IPS DF 4.7 (cell line): ENCODE measurements at regions not wholly inside any gene's neighbourhood (a gene's known extent, or its start where the extent isn't known, plus 50 kb on each side); places are given as distances from the start of the nearest gene placed in this dataset.
"Not testable (repeated sequence)": the region's sequence is repeated elsewhere in the genome, so short reads cannot be mapped to it uniquely, and the experiment has no call there.

Source experiments
- DNase-seq: peaks from one replicate; pipeline ENCODE4 v3.0.0-alpha.2; 2013; ENCODE audit warnings: low spot score; ENCODE audit errors: extremely low read depth

DNA sequence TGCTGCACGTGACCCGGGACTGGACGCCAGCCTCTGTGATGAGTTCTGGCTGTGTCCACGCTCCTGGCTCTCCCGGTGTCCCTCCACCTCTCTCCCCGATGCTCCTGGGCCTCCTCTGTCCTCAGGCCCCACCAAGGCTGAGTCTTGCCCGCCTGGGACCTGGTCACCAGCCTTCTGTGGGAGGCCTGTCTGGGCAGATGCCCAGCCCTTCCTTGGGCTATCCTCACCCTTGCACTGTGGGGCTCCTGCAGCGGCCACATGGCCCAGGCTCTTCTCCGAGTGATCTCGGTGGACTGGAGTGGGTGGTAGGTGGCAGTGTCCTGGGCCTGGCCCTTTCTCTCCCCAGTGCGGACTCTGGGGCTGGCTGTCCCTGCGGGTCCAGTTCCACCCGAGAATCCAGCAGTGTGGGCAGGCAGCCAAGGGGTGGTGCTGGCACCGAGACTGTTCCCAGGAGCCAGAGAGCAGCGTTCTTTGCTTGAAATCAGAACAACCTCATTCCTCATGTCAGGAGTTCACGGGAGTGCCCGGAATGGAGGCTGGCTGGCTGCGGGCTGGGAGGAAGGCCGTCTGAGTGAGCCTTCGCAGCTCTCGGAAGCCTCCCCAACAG is 94.6 kb downstream of the TMEM121 start:
- DNase-seq = not testable (repeated sequence)

DNA sequence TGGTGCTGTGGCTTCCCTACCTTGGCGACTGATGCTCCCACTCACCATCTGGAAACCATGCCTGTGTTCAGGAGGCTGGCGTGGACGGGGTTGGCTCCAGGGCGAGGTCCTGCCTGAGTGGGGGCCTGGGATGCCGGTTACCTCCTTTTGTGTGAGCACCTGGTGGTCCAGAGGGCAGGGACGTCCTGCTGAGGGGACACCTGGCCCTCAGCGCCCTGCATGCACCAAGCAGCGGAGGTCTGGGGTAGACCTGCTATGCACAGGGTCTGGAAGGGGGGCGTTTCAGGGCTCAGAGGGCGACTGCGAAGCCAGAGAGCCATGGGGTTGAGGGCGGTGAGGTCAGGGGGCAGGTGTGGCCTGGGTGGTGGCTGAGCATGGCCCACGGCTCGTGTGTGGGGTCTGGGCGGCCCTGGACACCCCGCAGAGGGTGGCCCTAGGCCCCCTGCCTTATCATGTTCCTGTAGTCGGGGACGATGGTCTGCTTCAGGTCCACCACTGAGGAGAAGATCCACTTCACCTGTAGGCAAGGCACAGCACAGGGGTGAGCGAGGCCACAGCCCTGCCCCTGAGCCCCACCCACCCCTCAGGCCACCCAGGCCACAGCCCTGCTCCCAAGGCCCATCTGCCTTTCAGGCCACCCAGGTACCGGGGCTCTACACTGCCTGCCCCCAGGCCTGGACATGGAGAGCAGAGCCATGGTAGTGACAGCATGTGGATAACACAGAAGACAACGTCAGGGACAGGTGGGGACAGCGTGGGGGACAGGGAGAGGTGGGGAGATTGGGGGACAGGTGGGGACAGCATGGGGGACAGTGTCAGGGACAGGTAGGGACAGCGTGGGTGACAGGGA is 95.3 kb downstream of the TMEM121 start:
- not testable (repeated sequence) for DNase-seq

DNA sequence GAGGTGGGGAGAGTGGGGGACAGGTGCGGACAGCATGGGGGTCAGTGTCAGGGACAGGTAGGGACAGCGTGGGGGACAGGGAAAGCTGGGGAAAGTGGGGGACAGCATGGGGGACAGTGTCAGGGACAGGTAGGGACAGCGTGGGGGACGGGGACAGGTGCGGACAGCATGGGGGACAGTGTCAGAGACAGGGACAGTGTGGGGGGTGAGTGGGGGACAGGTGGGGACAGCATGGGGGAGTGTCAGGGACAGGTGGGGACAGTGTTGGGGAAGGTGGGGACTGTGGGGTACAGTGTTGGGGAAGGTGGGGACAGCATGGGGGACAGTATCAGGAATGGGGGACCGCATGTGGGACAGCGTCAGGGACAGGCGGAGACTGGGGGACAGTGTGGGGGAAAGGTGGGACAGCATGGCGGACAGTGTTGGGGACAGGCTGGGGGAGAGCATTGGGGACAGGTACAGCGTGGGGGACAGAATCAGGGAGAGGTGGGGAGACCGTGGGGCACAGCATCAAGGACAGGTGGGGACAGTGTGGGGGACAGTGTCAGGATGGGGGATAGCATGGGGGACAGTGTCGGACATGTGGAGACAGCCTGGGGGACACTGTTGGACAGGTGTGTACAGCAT is 96.1 kb downstream of the TMEM121 start:
- no peak for DNase-seq

DNA sequence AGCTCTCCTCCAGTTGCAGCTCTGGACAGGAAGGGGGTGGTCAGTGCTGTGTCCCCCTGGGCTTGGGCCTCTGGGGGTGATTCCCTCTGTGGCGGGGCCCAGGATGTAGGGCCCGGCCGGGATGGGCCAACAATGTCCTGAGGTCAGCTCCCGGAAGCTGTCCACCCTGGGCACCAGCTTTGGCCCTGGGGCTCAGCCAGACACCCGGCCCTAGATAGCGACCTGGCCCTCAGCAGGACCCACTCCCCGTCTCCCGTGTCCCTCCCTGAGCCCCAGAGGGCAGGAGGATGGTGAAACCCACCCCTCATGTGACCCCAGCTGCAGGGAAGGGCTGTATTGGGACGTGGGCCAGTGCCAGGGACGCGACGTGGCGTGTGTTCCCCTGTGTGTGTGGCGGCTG is 96.8 kb downstream of the TMEM121 start:
- DNase-seq = not testable (repeated sequence)

DNA sequence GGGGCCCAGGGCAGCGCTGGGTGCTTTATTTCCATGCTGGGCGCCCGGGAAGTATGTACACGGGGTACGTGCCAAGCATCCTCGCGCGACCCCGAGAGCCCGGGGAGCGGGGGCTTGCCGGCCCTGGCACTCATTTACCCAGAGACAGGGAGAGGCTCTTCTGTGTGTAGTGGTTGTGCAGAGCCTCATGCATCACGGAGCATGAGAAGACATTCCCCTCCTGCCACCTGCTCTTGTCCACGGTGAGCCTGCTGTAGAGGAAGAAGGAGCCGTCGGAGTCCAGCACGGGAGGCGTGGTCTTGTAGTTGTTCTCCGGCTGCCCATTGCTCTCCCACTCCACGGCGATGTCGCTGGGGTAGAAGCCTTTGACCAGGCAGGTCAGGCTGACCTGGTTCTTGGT is 98.0 kb downstream of the TMEM121 start:
- DNase-seq = not testable (repeated sequence)

DNA sequence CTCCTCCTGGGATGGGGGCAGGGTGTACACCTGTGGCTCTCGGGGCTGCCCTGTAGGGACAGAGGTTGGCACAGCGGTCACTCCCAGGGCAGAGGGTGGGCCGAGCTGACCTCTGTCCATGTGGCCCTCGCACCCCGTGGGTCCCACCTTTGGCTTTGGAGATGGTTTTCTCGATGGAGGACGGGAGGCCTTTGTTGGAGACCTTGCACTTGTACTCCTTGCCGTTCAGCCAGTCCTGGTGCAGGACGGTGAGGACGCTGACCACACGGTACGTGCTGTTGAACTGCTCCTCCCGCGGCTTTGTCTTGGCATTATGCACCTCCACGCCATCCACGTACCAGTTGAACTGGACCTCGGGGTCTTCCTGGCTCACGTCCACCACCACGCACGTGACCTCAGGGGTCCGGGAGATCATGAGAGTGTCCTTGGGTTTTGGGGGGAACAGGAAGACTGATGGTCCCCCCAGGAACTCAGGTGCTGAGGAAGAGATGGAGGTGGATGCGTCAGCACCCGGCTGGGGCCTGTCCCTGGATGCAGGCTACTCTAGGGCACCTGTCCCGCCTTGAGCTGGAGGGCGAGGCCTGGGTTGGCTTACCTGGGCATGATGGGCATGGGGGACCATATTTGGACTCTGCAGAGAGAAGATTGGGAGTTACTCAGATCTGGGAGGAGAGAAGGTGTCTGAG is 98.5 kb downstream of the TMEM121 start:
- DNase-seq = not testable (repeated sequence)

DNA sequence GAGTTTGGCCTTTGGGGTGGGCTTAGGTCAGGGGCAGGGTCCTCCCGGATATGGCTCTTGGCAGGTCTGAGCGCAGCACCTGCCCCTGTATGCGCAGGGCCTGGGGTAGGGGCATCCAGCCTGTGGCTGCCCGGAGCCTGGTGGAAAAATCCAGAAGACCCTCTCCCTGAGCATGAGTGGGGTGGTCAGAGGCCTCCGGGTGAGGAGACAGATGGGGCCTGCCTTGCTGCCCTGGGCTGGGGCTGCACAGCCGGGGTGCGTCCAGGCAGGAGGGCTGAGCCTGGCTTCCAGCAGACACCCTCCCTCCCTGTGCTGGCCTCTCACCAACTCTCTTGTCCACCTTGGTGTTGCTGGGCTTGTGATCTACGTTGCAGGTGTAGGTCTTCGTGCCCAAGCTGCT is 99.1 kb downstream of the TMEM121 start:
- not testable (repeated sequence) for DNase-seq

DNA sequence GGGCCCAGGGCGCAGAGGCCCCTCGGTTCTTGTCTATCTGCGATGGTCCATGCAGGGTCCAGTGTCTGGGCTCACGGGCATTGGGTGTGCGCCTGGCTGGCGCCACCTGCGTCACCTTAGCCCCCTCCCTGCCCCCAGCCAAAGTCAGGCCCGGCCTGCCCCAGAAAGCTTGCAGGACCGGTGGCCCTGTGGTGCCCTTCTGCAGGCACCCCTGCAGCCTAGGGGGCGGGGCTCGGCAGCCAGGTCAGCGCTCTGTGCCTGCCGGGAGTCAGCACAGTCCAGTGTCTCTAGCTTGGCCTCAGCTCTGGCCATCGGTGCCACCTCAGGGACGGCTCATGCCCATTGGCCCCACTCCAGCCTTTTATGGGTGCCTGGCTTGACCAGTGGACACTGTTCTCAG is 99.7 kb downstream of the TMEM121 start:
- DNase-seq = not testable (repeated sequence)

DNA sequence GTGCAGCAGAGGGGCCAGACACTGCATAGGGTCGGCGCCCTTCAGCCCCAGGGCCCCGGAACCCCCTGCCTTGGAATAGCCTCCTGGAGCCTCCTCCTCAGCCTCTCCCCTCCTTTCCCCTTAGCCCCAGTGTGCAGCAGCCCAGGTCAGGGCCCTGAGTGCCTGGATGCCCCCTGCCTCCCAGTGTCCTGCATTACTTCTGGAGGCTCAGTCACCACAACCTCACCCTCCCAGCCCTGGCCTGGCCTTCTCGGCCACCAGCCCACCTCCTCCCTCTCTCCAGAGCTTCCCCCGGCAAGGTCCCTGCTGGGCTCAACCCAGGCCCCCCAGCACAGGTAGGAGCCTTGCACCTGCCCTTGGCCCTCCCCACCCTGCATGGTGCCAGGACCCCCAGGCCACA is 100.3 kb downstream of the TMEM121 start:
- DNase-seq = not testable (repeated sequence)

DNA sequence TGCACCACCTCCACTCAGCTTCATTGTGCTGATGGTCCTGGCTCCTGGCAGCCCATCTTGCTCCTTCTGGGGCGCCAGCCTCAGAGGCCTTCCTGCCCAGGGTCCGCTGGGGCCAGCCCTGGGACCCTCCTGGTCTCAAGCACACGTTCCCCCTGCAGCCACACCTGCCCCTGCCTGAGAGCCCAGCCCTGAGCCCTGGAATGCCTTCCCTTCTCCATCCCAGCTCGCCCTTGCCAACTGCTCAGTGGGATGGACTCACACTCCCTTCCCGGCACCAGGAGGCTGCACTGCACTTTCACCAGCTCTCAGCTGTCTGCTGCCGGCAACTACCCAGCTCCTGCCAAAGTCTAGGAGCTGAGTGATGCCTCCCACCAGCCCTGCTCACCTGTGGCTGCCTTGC is 100.9 kb downstream of the TMEM121 start:
- not testable (repeated sequence) for DNase-seq

DNA sequence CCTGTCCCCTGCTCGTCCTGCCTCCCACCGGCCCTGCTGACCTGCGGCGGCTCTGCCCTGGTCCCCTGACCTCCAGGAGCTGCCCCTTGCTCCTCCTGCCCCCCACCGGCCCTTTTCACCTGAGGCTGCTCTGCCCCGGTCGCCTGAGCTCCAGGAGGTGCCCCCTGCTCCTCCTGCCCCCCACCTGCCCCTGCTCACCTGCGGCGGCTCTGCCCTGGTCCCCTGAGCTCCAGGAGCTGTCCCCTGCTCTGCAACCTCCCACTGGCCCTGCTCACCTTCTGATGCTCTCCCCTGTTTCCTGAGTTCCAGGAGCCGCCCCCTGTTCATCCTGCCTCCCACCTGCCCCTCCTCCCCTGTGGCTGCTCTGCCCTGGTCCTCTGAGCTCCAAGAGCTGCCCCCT is 101.3 kb downstream of the TMEM121 start:
- no peak for DNase-seq

DNA sequence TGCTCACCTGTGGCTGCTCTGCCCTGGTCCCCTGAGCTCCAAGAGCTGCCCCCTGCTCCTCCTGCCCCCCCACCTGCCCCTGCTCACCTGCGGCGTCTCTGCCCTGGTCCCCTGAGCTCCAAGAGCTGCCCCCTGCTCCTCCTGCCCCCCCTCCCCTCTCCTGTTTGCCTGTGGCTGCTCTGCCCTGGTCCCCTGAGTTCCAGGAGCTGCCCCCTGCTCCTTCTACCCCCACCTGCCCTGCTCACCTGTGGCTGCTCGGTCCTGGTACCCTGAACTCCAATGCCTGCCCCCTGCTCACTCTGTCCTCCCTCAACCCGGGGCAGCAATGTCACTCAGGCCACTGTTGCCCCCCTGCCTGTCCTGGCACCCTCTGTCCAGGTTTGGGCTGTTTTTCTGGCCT is 101.7 kb downstream of the TMEM121 start:
- not testable (repeated sequence) for DNase-seq

DNA sequence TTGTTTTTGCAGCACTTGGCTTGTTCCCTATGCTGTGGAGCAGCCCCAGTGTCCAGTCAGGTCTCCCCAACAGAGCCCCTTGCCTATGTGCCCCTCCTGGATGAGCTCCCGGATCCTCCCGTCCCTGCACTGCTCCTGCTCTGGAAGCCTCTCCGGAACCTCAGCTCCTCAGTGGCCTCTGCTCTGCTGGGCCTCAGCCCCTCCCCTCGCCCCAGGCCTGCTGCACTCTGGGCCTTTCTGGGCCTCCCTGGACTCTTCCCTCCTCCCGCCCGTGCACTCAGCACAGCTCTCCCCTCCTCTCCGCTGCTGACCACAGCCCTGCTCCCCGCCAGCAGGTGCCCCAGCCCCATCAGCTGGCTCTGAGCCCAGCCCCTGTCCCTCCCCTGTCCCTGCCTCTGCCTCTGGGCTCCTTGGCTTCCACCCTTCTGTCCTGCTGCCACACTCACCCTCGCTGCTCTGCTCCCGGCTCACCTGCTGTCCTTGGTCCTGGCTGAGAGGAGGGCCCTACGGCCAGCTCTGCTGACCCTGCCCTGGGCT is 102.2 kb downstream of the TMEM121 start:
- DNase-seq = not testable (repeated sequence)

DNA sequence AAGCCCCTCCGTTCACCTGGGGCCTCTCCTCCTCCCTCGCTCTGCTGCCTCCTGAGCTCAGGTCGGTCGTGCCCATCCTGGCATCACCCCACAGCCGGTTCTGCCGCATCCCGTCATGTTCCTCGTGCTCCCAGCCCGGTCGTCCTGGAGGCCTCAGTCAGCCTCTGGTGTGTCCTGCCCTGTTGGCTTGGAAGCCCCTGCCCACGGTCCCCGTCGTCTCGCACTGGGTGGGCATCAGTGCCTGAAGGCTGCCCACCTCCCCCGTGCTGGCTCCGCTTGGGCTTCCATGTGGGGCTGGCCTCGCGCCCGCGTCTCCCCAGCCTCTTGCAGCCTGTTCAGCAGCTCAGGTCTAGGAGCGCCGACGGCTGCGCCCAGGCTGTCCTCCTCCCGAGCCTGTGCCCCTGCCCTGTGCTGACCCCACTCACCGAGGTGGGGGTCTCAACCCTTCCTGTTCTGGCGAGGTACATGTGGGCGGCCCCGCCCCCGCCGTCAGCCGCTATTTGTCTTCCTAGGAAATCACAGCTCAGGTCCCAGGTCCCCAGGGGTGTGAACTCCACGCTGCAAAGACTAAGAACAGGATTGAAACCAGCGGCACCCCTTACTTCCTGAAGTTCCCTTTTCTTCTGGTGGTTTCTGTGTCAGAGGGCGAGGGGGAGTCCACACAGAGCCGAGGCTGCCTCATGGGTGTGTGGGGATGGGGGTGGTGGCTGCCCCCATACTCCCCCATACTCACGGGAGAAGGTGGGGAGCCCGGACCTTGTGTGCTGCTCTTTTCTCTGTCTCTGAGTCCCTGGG is 102.9 kb downstream of the TMEM121 start:
- not testable (repeated sequence) for DNase-seq

DNA sequence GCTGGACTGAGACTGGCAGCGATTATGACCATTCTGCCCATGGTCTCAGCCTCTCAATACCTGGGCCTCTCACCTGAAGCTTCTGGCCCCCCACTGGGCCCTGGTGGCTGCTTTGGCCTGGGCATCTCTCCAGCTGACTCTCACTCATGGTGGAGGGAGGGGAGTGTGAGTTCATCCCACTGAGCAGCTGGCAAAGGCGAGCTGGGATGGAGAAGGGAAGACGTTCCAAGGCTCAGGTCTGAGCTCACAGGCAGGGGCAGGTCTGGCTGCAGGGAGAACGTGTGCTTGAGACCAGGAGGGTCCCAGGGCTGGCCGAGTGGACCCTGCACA is 103.5 kb downstream of the TMEM121 start:
- no peak for DNase-seq

DNA sequence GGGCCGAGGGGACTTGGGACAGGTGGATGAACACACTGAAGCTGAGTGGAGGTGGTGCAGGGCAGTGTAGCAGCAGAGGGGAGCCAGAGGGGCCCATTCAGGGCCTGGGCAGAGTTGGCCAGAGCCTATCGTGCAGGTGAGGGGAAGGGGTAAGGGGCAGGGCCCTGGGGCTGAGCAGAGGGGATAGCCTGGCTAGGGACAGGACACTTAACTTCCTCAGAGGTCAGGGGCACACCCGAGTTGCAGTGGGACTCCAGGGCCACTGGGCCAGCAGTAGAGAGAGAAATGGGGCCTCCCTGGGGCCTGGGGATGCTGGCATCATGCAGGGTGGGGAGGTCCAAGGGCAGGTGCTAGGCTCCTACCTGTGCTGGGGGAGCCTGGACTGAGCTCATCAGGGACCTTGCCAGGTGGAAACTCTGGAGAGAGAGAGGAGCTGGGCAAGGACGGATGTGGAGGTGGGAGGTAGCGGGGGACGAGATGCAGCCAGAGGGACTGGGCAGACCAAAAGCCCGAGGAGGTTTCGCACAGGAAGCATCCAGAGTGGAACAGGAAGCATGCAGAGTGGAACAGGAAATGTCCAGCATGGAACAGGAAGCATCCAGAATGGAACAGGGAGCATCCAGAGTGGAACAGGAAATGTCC is 104.0 kb downstream of the TMEM121 start:
- not testable (repeated sequence) for DNase-seq

DNA sequence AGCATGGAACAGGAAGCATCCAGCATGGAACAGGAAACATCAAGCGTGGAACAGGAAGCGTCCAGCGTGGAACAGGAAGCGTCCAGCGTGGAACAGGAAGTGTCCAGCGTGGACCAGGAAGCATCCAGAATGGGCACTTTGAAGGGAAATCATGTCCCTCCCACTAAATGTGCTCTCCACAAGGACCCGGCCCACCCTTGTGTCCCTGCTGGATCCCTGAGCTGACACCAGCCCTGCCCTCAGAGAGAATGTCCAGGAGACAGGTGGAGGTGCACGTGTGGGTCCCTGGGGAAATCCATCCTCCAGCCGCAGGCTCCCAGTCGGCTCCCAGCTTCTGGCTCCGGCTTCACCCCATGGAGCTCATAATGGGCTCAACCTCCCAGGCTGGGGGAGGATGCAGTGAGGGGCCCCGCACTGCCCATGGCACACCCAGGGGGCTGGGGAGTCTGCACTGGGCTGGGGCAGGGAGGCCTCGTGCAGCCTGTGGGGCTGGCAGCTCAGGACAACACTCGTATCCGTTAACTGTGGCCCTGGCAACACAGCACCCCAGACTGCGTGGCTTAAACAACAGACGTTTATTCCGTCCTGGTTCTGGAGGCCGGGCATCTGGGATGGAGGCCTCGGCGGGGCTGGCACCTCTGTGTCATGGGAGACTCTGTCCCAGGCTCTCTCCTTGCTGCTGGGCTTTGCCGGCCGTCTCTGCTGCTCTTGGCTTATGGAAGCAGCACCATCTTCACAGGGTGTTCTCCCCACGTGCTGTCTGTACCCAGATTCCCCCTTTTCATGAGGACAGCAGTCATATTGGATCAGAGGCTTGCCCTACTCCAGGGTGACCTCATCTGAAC is 104.8 kb downstream of the TMEM121 start:
- not testable (repeated sequence) for DNase-seq

DNA sequence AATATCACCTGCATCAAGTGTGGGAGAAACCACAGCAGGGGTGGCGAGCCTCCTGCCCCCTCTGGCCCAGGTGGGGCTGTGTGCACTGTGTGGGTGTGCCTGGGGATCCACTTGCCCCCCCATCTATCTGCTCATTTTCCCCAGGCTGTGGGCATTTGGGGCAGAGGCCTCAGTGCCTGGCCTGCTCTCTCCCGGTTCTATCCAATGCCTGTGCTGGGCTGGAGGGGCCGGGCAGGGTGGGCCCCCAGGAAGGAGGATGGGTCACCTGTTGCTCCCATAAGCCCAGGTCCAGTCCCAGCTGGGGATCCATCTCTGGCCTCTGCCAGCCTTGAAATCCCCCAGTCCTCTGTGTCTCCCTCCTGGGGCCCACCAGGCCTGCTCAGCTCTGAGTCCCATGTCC is 105.6 kb downstream of the TMEM121 start:
- DNase-seq = no peak

DNA sequence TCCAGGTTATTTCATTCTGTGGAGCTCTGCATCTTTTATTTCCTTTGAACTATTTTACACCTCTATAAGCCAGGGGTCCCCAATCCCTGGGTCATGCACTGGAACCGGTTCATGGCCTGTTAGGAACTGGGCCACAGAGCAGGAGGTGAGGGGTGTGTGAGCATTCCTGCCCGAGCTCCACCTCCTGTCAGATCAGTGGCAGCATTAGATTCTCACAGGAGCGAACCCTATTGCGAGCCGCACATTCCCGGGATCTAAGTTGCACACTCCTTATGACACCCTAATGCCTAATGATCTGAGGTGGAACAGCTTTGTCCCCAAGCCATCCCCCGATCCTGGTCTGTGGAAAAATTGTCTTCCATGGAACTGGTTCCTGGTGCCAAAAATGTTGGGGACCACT is 107.2 kb downstream of the TMEM121 start:
- not testable (repeated sequence) for DNase-seq
